ENCODE measurements at regions not wholly inside any gene's neighbourhood (a gene's known extent, or its start where the extent isn't known, plus 50 kb on each side); places are given as distances from the start of the nearest gene placed in this dataset.

DNA sequence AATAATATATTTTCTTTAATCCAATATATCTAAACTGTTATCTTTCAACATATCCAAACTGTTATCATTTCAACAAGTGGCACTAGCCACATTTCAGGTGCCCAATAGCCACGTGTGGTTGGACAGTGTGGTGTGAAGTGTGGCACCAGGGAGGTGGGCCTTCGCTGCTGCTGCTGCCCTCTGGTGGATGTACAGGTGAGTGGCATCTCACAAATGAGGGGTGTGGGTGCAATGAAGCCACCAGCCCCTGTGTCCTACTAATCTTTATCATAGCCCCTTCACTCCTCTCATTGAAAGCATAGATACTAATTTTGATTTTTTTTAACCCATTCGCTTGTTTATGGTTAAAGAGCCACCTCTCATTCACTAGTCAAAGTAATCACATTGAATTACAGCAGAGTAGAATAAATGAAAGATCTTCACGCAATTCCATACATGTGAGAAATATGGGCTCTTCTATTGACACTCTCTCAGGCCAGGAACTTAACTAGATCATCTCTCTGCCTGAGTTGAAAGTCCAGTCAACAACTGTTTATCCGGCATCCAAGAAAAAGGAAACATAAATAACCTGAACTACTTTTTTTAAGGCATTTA, 499.2 kb downstream of the OMA1 start:
- Histone ChIP-seq H3K9ac (ENCODE audit: low read length in 5 of 5) (no peak overlapping the region), H3K4me3 (ENCODE audit: low read depth in 1 of 5, low read length in 5 of 5) (no peak overlapping the region), H3K27ac (ENCODE audit: low read depth, low read length) (no peak overlapping the region), H3K9me3 (ENCODE audit: control insufficient read depth in 5 of 5, low read length in 5 of 5) (no peaks in the 10 kb centered on the region), H3K4me1 (ENCODE audit: control insufficient read depth in 5 of 5, insufficient read depth in 5 of 5, low read length in 5 of 5) (no peaks in the 10 kb centered on the region), H3K27me3 (ENCODE audit: control insufficient read depth in 5 of 5, insufficient read depth in 4 of 5, low read length in 5 of 5) (no peaks in the 10 kb centered on the region), H3K36me3 (ENCODE audit: control insufficient read depth in 5 of 5, insufficient read depth in 5 of 5, low read length in 5 of 5) (no peaks in the 10 kb centered on the region)

DNA sequence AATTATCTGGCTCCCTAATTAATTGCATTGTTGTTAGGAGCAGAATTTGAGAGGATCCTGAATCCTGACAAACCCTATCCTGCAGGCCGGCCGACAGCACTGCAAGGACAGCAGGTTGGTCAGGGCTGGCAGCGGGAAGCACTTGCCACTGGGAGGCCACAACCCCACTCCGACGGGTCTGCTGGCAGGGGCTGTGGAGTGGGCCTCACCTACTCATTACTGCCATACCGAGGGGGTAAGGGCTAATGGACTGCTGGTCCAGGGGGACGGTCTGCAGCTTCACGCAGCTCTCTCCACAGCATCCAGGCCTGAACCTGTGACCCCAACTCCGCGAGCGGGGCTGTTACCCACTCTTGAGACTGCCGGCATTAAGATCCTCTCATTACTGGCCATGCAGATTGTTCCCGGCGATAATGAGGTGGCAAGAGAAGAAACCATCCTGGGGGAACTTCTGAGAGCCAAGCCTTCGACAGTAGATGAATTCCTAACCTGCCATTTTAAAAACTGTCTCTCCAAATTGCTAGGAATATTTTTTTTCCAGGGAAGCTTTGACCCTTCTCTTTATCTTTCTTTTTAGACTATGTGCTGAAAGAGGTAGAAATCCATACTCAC, 501.3 kb downstream of the OMA1 start:
- Histone ChIP-seq H3K9me3 (ENCODE audit: control insufficient read depth in 5 of 5, low read length in 5 of 5) (no peaks in the 10 kb centered on the region), H3K9ac (ENCODE audit: low read length in 5 of 5) (no peak overlapping the region), H3K4me3 (ENCODE audit: low read depth in 1 of 5, low read length in 5 of 5) (no peak overlapping the region), H3K27ac (ENCODE audit: low read depth, low read length) (no peak overlapping the region), H3K36me3 (ENCODE audit: control insufficient read depth in 5 of 5, insufficient read depth in 5 of 5, low read length in 5 of 5) (no peaks in the 10 kb centered on the region), H3K4me1 (ENCODE audit: control insufficient read depth in 5 of 5, insufficient read depth in 5 of 5, low read length in 5 of 5) (no peaks in the 10 kb centered on the region), H3K27me3 (ENCODE audit: control insufficient read depth in 5 of 5, insufficient read depth in 4 of 5, low read length in 5 of 5) (no peaks in the 10 kb centered on the region)

DNA sequence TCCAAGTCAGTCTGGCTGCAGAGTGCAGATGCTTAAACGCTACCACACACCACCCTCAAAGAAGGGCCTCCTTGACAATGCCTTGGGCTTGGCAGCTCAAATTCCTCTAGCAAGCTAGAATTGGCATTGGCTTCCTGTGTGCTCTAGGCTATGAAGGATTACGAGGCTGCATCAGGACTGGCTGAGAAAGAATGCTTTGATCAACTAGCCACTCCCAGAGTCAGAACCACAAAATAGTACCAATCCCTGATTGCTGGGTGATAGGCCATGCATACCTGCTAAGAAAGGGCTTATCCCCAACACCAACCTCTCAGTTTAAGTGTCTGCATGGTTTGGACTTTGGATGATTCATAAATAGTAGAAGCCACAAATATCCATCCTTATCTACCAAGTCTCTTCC, 504.9 kb downstream of the OMA1 start:
- no peak overlapping the region for H3K9ac ChIP-seq (ENCODE audit: low read length in 5 of 5)
- H3K27ac ChIP-seq (ENCODE audit: low read depth, low read length) = no peak overlapping the region
- H3K4me3 ChIP-seq (ENCODE audit: low read depth in 1 of 5, low read length in 5 of 5) = no peak overlapping the region
- H3K27me3 ChIP-seq (ENCODE audit: control insufficient read depth in 5 of 5, insufficient read depth in 4 of 5, low read length in 5 of 5) = peaks cover 0 to under 1% (median 0%) of the 10 kb centered on the region in 5 donors
- no peaks in the 10 kb centered on the region for H3K4me1 ChIP-seq (ENCODE audit: control insufficient read depth in 5 of 5, insufficient read depth in 5 of 5, low read length in 5 of 5)
- no peaks in the 10 kb centered on the region for H3K36me3 ChIP-seq (ENCODE audit: control insufficient read depth in 5 of 5, insufficient read depth in 5 of 5, low read length in 5 of 5)
- no peaks in the 10 kb centered on the region for H3K9me3 ChIP-seq (ENCODE audit: control insufficient read depth in 5 of 5, low read length in 5 of 5)

DNA sequence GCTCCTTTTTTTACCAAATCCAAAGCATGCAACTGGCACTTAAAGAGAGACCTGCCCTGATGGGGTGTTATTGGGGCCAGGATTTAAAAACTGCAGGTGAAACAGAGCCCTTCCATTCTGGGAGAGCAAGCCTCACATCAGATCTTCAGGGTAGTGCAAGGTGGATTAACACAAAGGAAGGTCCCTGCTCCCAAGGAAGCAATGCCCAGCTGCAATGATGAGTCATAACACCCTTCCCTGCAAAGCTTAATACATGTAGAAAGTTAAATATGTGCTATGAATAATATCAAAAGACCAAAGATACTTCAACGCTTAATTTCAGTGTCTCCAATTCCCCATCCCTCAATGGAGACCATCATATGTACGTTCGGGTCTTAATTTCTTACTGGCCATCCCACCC, 508.0 kb downstream of the OMA1 start:
- Histone ChIP-seq H3K4me3 (ENCODE audit: low read depth in 1 of 5, low read length in 5 of 5) (no peak overlapping the region), H3K4me1 (ENCODE audit: control insufficient read depth in 5 of 5, insufficient read depth in 5 of 5, low read length in 5 of 5) (no peaks in the 10 kb centered on the region), H3K9ac (ENCODE audit: low read length in 5 of 5) (no peak overlapping the region), H3K36me3 (ENCODE audit: control insufficient read depth in 5 of 5, insufficient read depth in 5 of 5, low read length in 5 of 5) (no peaks in the 10 kb centered on the region), H3K27me3 (ENCODE audit: control insufficient read depth in 5 of 5, insufficient read depth in 4 of 5, low read length in 5 of 5) (peaks cover 0 to 2% (median 0%) of the 10 kb centered on the region in 5 donors), H3K9me3 (ENCODE audit: control insufficient read depth in 5 of 5, low read length in 5 of 5) (no peaks in the 10 kb centered on the region), H3K27ac (ENCODE audit: low read depth, low read length) (no peak overlapping the region)

DNA sequence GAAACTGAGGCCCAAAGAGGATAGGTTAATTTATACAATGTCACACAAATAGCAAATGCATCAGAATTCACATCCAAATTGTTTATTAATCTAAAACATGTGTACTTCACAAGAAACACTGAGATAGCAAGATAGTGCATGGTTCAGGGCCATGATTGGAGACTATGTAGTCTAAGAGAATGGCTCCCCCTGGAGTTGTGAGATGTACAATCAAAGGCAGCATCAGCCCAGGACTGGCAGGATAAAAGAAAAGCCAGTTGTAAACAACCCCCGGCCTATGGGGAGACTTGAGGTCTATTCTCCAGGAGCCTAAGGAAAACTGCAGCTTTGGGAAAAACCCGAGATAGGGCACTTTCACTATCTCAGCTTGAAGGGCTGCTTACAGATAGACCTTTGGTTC, 511.0 kb downstream of the OMA1 start:
- H3K36me3 ChIP-seq (ENCODE audit: control insufficient read depth in 5 of 5, insufficient read depth in 5 of 5, low read length in 5 of 5) = no peaks in the 10 kb centered on the region
- H3K4me3 ChIP-seq (ENCODE audit: low read depth in 1 of 5, low read length in 5 of 5) = no peak overlapping the region
- no peak overlapping the region for H3K27ac ChIP-seq (ENCODE audit: low read depth, low read length)
- H3K27me3 ChIP-seq (ENCODE audit: control insufficient read depth in 5 of 5, insufficient read depth in 4 of 5, low read length in 5 of 5) = peaks cover 0 to 2% (median 0%) of the 10 kb centered on the region in 5 donors
- no peaks in the 10 kb centered on the region for H3K4me1 ChIP-seq (ENCODE audit: control insufficient read depth in 5 of 5, insufficient read depth in 5 of 5, low read length in 5 of 5)
- no peaks in the 10 kb centered on the region for H3K9me3 ChIP-seq (ENCODE audit: control insufficient read depth in 5 of 5, low read length in 5 of 5)
- H3K9ac ChIP-seq (ENCODE audit: low read length in 5 of 5) = no peak overlapping the region

DNA sequence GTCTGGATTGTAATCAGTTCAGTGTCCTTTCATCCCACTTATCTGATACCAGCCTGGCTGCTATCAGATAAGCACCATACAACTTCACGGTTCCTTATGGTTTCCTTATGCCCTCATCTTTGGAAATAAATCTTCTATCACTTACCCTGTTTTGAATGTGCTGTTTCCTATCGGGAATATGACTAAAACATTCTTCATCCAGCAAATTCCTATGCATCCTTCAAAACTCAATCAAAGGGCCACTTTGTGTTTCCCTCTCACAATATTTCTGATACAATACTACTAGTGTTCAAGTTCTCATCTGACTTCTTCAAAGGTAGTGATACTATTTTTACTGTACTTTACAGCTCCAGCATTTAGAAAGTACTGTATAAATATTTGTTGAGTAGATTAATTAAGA, 513.2 kb downstream of the OMA1 start:
- Histone ChIP-seq H3K4me1 (ENCODE audit: control insufficient read depth in 5 of 5, insufficient read depth in 5 of 5, low read length in 5 of 5) (no peaks in the 10 kb centered on the region), H3K27me3 (ENCODE audit: control insufficient read depth in 5 of 5, insufficient read depth in 4 of 5, low read length in 5 of 5) (peaks cover 0 to 2% (median 0%) of the 10 kb centered on the region in 5 donors), H3K4me3 (ENCODE audit: low read depth in 1 of 5, low read length in 5 of 5) (no peak overlapping the region), H3K9ac (ENCODE audit: low read length in 5 of 5) (no peak overlapping the region), H3K27ac (ENCODE audit: low read depth, low read length) (no peak overlapping the region), H3K36me3 (ENCODE audit: control insufficient read depth in 5 of 5, insufficient read depth in 5 of 5, low read length in 5 of 5) (no peaks in the 10 kb centered on the region), H3K9me3 (ENCODE audit: control insufficient read depth in 5 of 5, low read length in 5 of 5) (no peaks in the 10 kb centered on the region)

DNA sequence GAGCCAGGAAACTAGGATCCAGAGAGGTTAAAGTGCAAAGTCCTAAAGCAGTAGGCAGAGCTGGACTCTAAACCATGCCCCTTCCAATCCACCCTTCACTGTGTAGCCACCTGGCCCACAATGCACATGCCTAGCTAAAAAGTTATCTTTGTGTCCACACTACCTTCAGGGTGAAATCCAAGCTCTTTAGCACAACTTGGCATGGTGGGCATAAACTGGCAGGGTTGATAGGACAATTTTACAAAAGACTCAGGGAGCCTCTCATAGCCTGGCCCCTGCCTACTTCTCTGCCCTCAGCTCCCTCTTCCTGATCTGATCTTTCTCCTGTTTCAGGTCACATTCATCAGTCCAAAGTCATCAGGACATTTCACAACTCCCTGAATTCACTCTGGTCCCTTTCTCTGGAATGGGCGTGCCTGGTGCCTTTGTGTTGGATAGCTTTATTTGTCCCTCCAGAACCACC, 513.9 kb downstream of the OMA1 start:
- Histone ChIP-seq H3K36me3 (ENCODE audit: control insufficient read depth in 5 of 5, insufficient read depth in 5 of 5, low read length in 5 of 5) (no peaks in the 10 kb centered on the region), H3K27ac (ENCODE audit: low read depth, low read length) (no peak overlapping the region), H3K4me3 (ENCODE audit: low read depth in 1 of 5, low read length in 5 of 5) (no peak overlapping the region), H3K9ac (ENCODE audit: low read length in 5 of 5) (no peak overlapping the region), H3K9me3 (ENCODE audit: control insufficient read depth in 5 of 5, low read length in 5 of 5) (no peaks in the 10 kb centered on the region), H3K27me3 (ENCODE audit: control insufficient read depth in 5 of 5, insufficient read depth in 4 of 5, low read length in 5 of 5) (peaks cover 0 to 2% (median 0%) of the 10 kb centered on the region in 5 donors), H3K4me1 (ENCODE audit: control insufficient read depth in 5 of 5, insufficient read depth in 5 of 5, low read length in 5 of 5) (no peaks in the 10 kb centered on the region)

DNA sequence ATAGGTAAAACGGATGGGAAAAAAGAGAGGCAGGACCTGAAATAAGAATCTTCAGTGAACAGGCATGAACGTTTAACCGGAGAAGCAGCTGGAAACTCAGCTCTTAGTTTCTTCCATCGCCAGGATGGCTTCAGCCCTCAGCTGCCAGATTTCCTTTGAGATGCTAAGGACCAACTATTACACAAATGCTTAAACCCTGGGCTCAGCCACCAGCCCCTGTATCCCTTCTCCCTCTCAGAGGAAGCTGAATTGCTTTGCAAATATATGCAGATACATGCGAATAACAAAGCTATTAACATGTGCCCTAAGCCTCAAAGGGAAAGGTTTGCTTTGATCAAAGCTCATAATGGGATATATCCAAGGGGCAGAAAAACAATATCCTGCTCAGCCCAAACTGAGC, 515.1 kb downstream of the OMA1 start:
- no peaks in the 10 kb centered on the region for H3K9me3 ChIP-seq (ENCODE audit: control insufficient read depth in 5 of 5, low read length in 5 of 5)

DNA sequence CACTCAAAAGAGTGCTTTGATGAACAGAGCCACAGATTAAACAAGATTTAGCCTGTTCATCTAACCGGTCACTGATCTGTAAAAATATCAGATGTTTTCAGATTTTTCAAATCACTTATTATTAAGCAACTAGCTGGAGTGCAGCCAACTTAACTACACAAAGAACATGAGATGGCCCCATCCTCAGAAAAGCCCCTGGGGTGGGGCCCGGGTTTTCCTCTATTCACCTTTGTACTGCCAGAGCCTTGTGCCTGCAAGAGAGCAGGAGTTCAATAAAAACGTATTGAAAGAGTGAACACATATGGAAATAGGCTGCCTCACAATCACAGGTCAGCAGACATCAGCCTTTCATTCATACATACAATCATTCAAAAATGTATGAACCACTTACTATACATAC, 516.1 kb downstream of the OMA1 start:
- no peaks in the 10 kb centered on the region for H3K9me3 ChIP-seq (ENCODE audit: control insufficient read depth in 5 of 5, low read length in 5 of 5)
- H3K27me3 ChIP-seq (ENCODE audit: control insufficient read depth in 5 of 5, insufficient read depth in 4 of 5, low read length in 5 of 5) = no peaks in the 10 kb centered on the region
- H3K4me3 ChIP-seq (ENCODE audit: low read depth in 1 of 5, low read length in 5 of 5) = no peak overlapping the region
- H3K4me1 ChIP-seq (ENCODE audit: control insufficient read depth in 5 of 5, insufficient read depth in 5 of 5, low read length in 5 of 5) = no peaks in the 10 kb centered on the region
- no peaks in the 10 kb centered on the region for H3K36me3 ChIP-seq (ENCODE audit: control insufficient read depth in 5 of 5, insufficient read depth in 5 of 5, low read length in 5 of 5)
- no peak overlapping the region for H3K27ac ChIP-seq (ENCODE audit: low read depth, low read length)
- no peak overlapping the region for H3K9ac ChIP-seq (ENCODE audit: low read length in 5 of 5)

More for the DNA sequence above, 515.1 kb downstream of the OMA1 start:
- Histone ChIP-seq H3K27ac (ENCODE audit: low read depth, low read length) (no peak overlapping the region), H3K4me1 (ENCODE audit: control insufficient read depth in 5 of 5, insufficient read depth in 5 of 5, low read length in 5 of 5) (no peaks in the 10 kb centered on the region), H3K9ac (ENCODE audit: low read length in 5 of 5) (no peak overlapping the region), H3K36me3 (ENCODE audit: control insufficient read depth in 5 of 5, insufficient read depth in 5 of 5, low read length in 5 of 5) (no peaks in the 10 kb centered on the region), H3K4me3 (ENCODE audit: low read depth in 1 of 5, low read length in 5 of 5) (no peak overlapping the region), H3K27me3 (ENCODE audit: control insufficient read depth in 5 of 5, insufficient read depth in 4 of 5, low read length in 5 of 5) (no peaks in the 10 kb centered on the region)

DNA sequence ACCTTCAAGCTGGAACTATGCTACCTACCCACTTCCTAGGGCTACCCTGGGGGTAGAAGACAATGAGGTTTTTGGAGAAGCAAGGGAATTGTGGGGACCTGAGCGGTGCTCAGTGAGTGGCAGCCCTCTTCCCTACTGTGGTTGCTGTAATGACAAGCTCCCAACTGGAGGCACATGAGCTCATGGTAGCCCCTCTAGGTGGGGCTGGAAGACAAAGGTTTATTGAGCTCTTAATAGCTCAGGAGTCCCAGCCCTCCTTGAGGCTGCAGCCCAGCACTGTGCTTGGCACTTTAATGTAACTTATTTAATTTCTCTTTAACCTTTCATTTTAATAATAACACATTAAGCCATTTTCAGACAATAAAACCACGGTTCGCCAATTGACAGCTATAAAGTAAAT, 528.9 kb downstream of the OMA1 start:
- Histone ChIP-seq H3K27me3 (ENCODE audit: control insufficient read depth in 5 of 5, insufficient read depth in 4 of 5, low read length in 5 of 5) (peaks cover 0 to 3% (median 0%) of the 10 kb centered on the region in 5 donors), H3K4me3 (ENCODE audit: low read depth in 1 of 5, low read length in 5 of 5) (no peak overlapping the region), H3K9me3 (ENCODE audit: control insufficient read depth in 5 of 5, low read length in 5 of 5) (no peaks in the 10 kb centered on the region), H3K4me1 (ENCODE audit: control insufficient read depth in 5 of 5, insufficient read depth in 5 of 5, low read length in 5 of 5) (no peaks in the 10 kb centered on the region), H3K27ac (ENCODE audit: low read depth, low read length) (no peak overlapping the region), H3K36me3 (ENCODE audit: control insufficient read depth in 5 of 5, insufficient read depth in 5 of 5, low read length in 5 of 5) (no peaks in the 10 kb centered on the region), H3K9ac (ENCODE audit: low read length in 5 of 5) (no peak overlapping the region)

Measured in subcutaneous abdominal adipose tissue (tissue), 5 donors.